Gastroesophageal sphincter (tissue), 3 donors: ENCODE measurements at regions not wholly inside any gene's neighbourhood (a gene's known extent, or its start where the extent isn't known, plus 50 kb on each side); places are given as distances from the start of the nearest gene placed in this dataset.

Source experiments
- CTCF ChIP-seq, 4 experiments: fragments of 200-600 bp in 2 of 4; fragments of 450-650 bp in 2 of 4; sonication (generic) in 1 of 4; IDR thresholded peaks; one replicate each; pipeline ENCODE4 v1.5.1; 2017 to 2019; ENCODE audit warnings: antibody characterized with exemption in 4 of 4, mild to moderate bottlenecking in 2 of 4, moderate library complexity in 2 of 4
- EP300 ChIP-seq: sonication (generic); formaldehyde crosslinking; IDR thresholded peaks from one replicate; pipeline ENCODE4 v1.6.1; 2017; ENCODE audit warnings: antibody characterized with exemption, mild to moderate bottlenecking
- POLR2A ChIP-seq, 2 donors: fragments of 450-650 bp; IDR thresholded peaks; one replicate each; pipeline ENCODE4 v1.6.1; 2017; ENCODE audit warnings: antibody characterized with exemption in 2 of 2, mild to moderate bottlenecking in 2 of 2, moderate library complexity in 1 of 2
- POLR2AphosphoS5 ChIP-seq: sonication (generic); formaldehyde crosslinking; IDR thresholded peaks from one replicate; pipeline ENCODE4 v1.6.1; 2017; ENCODE audit warnings: antibody characterized with exemption

GRCh38 chr5:156219483-156220005, 107.4 kb upstream of the SGCD start:
- TF ChIP-seq POLR2AphosphoS5 (no peak), CTCF (IDR thresholded peaks at IDR 0.05) (no peak), POLR2A (IDR thresholded peaks at IDR 0.05) (no peak), EP300 (no peak)
